HuH-7.5 (cell line): ENCODE measurements at regions not wholly inside any gene's neighbourhood (a gene's known extent, or its start where the extent isn't known, plus 50 kb on each side); places are given as distances from the start of the nearest gene placed in this dataset.

ENCODE experiments used
- DNase-seq: peaks from one replicate; pipeline ENCODE4 v3.0.0; 2011; ENCODE audit warnings: low spot score

DNA sequence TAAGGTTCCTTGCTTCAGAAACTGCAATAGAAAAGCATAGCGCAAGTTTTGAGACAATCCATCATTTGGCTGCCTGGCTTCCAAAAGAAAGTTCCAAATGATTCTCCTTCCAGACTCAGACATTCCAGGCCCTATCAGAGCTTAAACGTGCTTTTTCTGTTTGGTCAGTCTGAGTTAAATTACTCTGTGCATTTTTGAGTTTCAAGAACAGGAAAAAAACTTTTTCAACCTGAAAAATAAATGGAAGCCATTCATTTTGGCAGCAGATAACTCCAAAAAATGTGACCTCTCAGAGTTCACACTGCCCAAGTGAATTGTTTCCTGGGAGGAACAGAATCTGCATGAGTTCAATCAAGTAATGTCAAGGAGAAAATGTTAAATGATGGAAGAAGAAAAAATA lies 354.2 kb downstream of the CXCL12 start:
- no peak for DNase-seq

DNA sequence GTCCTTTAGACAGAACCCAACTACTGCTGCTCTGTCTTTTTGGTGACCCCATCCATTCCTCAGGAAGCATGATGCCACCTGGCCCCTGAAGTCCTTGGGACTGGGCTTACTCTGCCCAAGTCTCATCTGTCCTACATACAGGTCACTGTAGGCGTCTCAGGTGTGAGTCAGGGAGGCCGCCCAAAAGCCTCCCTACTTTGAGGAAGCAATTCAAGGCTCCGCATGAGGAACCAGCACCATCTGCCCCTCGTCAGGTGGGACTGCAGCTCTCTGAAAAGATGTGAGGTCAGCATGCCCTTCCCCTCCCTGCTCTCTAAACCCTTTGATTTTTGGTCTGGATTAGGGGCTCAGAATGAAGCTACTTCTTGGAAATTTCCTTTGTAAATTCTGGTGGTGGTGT lies 354.8 kb downstream of the CXCL12 start:
- DNase-seq, result no peak

DNA sequence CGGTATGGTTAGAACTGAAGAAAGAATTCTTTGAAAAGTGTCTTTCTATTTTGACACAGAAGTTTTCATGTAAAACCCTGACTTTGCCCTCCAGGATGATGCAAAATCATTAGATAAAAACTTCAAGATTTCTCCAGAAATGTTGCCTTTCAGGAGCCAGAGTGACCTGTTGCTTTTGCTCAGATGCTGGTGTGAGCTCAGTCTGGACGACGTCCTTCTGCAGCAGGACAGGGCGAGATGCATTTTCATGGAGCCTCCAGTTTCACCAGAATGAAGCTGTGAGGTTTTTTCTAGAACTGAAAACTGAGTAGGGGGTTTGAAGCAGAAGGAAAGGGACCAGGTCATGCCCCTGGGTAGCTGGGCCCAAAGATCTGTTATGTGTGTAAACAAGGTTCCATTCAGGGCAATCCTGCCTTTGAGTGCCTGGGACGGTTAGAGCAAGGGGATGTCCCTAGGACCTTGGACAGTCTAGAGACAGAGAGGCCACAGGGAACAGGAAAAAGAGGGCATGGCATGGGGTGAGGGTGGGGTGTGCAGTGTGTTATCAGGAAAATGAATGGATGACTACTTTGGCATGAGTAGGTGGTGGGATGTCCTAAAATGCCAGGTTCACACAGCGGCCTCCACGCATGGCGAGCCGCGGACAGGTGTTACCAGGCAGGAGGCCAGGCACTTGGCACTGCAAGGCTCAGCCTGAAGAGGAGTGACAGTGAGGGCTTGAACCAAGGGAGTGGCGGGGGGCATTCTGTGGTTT lies 356.3 kb downstream of the CXCL12 start:
- no peak for DNase-seq

DNA sequence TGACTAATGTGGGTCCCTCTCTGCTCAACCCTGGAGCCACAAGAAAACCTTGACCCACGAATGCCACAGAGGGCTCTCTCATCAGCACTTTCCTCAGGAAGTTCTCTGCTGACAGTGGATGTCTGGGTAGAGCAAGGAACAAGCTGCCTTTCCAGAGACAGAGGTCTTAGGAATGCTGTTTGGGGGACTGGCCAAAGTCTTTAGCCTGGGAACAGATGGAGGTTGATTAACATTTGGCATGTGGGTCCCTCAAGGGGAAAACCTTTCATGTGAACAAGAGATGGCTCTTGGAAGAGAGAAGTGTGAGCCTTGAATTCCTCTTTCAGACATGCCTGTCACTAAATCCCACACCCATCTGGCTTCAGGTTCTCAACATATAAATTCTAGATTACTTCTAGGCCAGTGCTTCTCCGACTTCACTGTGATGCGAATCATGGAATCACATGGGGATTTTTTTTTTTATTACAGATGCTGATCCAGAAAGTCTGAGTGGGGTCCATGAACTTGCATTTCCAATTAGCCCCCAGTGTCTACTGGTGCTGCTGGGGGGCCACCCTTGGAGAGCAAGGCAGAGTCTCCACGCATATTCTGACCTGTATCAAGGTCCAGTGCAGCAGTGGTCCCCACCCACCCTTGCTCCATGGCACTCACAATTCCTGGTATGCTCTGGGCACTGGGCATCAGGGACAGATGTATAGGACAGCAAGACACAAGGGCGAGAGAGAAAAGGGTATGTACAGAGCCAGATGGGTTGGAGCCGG lies 360.4 kb downstream of the CXCL12 start:
- no peak for DNase-seq

DNA sequence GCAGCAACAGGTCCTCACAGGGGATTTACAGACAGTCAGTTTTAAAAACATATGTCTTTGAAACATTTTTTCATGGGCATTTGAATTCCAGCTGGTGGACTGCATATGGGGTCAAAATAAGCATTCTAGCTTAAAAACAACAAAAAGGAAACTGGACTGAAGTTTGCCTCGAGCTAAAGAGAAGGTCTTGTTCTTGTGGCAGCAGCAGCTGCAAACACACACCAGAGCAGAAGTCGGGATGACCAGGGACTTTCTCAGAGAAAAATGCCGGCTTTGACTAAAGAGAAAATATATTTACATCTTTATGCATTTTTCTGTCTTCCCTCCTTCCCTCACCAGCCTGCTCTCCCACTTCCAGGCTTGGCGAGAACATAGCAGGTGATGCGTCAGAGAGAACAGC lies 361.4 kb downstream of the CXCL12 start:
- DNase-seq, result no peak

DNA sequence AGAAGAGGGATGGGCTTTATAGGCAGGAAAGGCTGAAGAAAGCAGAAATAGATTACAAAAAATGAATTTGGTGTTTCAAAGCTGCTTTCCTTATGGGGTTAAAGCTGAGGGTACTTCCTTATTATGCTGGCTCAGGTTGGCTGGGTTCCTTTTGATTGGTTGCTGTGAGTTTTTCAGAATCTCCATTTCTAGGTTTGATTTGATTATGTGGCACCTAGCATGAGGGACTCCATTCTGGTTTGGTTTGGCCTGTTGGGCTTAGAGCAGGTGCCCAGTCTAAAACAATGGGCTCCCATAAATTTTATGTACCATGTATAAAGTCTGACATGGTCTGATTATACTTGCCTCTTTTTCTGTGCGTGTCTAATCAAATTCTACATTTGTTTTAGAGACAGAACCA lies 362.7 kb downstream of the CXCL12 start:
- no peak for DNase-seq

DNA sequence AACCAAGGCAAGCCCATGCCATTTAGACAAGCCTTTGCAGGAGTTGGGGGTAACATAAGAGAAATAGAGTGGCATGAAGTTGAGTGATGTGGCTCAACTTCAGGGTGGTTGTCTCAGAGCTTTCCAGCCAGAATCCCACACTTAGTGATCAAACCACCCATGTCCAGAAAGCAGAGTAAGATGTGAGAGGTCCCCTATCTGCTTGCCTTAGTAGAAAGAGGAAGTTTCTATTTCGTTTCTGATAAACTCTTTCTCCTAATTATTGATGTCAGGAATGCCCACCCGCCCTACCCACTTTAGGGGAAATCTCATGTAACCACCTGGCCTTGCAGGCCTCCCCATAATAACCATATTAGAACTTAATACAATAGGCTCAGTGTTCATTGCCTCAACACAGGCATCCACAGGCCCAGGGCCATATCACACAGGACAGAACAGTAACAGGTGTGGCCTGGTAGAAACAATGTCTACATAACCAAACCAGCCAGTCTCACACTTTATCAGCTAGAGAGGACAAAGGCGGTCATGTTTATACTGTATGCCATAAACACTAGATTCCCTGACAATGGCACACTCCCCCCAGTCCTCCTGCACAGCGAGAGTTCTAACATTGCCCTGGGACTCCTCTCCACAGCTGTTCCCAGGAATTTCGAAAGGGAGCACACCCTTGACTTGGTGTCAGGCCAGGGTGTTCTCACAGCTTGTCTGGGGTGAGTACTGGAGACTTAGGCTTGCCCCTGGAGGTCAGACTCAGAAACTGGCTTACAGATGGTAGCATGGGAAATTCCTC lies 364.4 kb downstream of the CXCL12 start:
- no peak for DNase-seq

DNA sequence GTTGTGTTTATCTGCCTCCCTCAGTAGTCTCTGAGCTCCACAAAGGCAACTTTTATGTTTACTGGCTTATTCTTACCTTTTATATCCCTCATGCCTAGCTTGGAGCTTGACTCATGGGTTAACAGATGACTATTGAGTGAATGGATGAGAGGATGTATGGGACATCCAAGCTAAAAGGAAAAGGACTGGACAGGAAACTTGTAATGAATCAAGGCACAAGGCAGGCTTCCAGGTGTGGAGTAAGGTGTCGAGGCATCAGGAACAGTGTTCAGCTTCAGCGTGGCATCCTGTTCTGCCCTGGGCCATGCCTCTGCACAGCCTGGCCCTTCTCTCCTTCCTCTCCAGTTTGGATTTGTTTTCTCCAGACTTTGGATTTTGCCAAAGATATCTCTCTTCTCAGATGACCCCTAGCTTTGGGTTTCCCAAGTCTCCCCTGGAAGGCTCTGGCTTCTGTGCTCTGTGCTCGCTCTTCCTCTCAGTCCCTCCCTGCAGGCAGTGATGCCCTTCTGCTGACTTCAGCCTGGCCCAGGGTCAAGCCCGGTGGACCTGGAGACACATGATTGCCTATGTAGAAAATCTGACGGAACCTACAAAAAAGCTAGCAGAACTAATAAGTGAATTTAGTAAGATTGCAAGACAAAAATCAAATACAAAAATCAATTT lies 367.3 kb downstream of the CXCL12 start:
- no peak for DNase-seq

DNA sequence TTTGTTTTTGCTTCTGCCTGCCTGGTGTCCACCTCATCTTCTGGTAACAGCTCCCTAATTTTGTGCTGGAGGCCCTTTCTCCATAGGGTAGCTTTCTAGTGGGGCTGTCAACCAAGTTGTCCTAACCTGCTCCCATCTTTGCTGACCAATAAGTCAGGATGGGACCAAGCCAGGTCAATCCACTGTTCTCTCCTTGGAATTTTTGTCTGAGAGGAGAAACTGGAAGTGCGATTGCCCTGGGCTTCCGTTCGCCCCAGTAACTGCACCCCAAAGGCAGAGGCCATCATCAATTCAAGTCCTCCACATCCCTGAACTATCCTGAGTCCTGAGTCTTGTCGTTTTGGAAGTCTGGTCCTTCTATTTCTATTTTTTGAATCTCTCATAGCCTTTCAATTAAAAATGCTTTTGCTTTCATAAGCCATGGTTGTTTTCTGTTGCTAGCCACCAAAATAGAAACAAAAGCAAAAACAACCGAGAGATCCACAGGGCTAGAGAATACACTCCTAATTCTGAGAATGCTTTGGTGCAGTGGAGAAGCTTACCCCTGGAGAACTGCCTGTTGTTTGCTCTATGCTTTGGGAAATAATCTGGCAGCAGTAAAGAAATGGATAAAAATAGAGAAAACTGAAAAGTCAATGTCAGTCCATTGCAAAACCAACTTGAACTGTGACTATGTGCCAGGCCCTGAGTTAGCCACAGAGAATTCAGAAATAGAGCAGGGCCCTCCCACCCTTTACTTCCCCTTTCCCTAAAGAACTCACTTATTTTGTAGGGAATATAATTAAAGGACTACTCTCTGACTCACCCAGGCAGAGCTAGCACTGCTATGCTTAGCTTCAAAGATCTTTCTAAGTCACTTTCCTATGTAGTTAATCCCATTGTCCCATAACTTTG lies 368.1 kb downstream of the CXCL12 start:
- DNase-seq, result no peak

DNA sequence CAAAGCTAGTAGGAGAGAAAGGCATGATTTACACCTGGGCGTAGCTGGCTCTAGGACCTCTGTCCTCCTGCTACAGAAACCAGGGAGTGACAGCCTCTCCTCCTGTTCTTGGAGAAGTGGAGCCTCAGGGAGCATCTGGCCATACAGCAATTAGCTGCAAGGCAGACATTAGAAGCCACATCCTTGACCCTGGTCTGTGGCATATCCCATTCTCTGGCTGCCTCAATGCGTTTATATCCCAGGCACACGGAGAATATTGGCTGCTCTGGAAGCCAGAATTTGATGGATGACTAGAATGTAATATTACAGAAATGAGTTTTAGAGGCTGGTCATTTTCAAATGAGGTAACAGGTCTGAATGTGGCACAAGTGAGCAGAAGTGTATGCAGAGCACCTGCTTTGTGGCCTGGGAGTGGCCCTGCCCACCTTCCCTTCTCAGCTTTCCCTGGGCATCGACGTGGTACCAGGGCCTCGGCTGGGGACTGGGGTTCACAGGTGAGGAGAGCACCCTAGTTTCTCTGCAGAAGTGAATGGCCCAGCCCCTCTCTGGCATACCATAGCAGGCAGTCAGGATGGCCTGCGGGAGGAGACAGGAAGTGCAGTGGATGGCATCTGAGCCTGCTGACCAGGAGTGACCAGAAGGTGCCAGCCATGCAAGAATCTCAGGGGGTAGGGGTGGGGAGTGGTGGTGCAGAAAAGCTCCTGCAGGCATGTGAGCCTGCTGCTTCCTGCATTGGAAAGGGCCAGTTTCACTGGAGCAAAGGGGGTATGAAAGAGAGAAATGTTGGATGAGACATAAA lies 367.2 kb upstream of the ZNF32 start:
- no peak for DNase-seq

DNA sequence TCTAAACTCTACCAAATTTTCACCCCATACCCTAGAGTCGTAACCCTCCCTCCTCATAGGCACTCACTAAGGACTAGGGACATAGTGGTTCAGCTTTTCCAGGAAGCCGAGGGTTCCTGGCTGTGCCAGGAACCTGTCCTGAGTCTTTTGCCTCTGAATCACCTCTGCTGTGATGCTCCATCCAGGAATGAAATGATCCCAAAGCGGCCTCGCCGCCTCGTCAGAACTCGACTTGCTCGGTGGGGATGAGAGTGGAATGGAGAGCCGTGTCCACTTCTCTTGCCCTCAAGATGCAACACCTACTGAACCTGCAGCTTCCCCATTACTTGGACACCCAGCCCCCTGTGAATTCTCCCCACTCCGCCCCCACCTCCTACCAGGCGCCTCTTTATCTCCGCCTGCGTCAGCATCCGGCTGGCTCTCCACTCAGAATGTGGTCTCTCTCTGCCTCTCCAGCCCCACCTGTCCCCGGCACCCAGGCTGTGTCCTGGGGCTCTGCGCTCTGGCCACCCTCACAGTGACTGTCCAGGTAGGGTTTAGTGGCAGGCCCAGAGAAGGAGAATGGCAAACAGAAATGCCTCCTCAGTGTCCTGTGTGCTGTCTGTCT lies 366.1 kb upstream of the ZNF32 start:
- no peak for DNase-seq

DNA sequence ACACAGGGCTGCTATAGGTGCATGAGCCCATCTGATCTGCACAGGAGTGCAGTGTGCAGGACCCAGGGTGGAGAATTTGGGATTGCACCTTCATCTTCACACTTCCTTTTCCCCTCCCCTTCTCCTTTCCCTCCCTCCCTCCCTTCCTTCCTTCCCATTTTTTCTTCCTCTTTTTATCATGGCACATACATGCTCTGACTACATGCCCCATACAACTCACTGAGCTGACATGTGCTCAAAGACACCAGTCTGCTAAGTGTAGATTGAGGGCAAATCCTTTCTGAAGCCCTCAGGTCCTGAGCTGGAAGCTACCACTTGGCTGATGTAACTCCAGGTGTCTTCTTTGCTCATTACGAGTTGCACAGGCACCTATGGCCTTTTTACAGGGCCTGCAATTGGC lies 365.3 kb upstream of the ZNF32 start:
- DNase-seq, result no peak

DNA sequence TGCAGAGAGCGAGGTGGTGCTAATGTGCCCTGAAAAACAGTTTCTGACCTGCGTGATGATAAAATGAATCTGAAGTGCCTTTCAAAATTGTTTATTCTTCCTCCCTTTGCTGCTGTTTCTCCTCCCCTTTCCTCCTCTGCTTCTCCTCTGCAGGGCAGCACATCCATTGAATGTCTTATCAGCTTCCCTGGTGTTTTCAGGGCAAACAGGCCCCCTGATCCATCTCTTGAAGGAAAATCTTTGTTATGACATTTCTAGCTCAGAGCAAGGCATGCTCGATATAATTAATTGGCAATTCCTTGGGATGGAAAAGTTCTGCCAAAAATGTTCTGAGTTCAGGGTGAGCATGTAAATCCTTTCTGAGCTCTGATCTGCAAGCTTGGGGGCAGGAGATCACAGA lies 364.2 kb upstream of the ZNF32 start:
- DNase-seq, result no peak

DNA sequence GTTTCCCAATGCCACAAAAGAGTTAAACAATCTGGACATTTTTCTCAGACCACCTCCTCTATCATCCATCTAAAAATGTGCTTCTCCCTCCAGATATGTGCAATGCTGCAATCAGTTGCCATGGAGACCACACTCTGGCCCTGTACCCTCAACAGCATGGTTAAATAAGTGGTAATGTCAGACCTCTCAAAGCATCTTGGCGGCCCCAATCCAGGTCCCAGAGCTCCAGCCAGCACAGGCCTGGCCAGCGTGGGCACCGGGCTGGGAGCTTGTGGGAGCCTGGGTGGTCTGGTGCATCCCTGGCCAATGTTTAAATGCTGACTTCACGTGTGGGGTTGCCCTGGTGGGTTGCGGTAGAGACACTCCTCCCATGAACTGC lies 362.9 kb upstream of the ZNF32 start:
- DNase-seq, result no peak

DNA sequence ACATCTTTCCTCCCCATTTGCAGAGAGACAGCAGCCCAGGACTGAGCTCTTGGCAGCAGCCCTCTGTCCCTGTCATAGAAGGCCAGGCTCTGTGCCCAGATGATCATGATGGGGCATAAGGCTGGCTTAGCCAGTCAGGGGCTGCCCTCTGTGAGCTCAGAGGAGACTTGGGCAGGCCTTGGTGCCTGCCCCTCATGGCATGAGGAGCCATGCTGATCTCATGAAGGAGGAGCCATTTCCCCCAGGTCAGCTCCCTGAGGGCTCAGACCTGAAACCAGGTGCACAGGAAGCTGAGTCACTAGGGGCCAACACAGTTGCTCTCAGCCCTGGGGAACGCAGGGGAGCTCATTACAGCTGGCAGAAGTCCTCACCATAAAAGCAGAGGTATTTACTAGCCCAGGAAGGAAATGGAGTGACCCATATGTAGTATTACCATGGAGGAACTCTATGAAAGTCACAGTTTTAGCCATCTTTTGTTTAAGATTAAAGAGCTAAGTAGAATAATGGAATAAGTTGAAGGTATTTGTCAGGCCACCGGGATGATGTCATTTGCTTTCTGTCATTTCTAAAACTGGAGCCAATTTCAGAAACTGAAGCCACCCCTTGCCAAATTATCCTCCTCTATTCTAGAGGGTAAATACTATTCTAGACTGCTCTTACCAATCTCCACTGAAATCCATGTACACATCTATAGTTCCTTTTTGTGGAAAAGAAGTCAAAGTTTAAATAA lies 362.4 kb upstream of the ZNF32 start:
- DNase-seq, result no peak

DNA sequence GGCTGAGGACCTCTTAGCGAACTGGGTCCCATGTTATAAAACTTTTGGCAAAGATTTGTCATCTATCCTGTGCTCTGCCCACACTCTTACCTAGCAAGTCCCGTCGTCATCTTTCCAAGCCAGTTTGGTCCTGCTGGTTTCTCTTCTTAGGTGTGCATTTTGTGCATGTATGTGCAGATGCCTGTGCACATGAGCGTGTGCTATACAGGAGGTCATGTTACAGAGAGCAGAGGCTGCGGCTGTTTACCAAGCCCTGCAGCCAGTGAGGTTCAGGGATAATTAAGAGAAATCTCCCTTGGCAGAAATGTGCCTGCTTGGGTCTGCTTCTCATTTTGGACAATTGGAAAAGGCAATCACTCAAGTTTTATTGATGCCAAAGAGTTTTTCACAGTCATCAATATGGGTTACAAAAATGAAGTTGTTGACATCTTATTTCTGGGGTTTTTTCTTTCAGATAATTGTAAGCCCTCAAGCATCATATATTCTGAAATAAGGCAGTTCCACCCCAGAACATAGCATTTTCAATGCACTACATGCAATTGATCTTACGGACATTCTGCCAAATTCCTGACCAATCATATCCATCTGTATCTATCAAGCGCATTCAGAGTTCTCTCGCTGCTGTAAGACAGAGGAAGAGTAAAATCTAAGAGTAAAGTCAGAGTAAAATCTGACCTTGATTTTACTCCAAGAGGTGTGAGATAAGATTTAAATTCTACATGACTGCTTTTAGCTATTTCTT lies 361.4 kb upstream of the ZNF32 start:
- DNase-seq, result no peak

DNA sequence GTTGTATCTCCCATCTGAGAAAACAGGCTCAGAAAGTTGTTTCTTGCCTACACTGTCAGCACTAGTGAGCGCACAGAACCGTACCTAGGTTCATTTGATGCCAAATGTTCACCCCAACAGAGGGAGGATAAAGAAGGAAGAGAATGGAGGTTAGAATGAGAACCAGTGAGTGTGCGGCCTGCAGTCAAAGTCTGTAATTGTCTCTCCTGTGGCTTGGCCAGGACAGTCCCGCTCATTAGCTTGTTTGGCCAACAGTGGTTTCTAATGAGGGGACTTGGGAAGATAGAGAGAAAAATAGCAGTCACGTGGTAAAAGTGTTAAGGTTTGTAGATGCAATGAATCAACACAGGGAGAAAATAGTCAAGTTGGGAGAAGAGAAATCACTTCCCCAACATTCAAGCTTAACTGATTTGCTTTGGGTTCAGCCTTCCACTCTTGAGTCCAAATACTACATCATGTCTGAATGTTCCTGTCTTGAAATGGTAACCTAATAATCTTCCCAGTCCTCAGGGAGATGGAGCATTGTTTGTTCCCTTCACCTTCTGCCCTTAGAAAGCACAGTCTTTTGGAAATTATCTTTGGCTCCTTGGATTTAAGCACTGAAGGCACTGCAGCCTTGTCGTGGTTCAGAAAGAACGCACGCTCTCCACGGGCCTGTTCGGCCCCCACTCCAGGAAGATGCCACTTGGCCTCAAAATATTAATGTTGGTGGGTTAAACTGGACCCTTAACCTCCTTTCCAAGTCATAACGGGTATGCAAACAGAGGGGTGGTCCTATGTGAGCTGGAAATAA lies 360.4 kb upstream of the ZNF32 start:
- DNase-seq, result no peak
